NCI-H748 (cell line): ENCODE measurements at regions not wholly inside any gene's neighbourhood (a gene's known extent, or its start where the extent isn't known, plus 50 kb on each side); places are given as distances from the start of the nearest gene placed in this dataset.

Source experiments
- DNase-seq: peaks from one replicate; lab custom pipeline; 2025; ENCODE audit not compliant: unreplicated experiment; lab: John Stamatoyannopoulos, UW

DNA sequence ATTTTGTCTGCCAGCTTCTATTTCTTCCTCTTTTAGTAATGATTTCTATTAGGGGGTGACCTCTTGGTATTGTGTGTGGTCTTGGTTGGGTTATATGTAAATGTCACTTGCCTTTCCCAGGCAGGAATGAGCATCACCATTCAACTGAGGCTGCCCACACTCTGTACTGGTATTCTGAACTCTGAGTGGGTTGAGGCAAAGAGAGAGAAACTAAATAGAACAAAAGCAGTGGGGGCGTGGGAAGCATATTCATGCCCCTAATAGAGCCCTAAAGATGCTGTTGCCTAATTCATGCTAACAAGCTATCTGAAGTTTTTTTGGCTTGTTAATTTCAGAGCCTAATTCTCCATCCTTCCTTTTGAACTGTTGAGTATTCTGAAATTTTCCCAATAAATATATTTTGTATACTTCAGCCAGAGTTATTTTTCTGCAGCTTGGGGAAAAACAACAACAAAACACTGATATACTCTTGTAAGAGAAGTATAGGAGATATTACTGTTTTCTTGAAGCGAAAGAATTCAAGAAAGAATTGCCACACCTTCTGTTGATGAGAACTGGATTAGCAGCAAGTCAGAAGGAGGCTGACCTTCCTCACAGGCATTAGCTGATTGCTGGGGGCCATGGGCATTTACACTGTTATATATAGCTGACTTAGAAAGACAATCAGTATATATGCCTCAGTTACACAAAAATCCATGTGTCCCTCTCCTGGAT, 315.8 kb upstream of the KLF12 start:
- DNase-seq, result no peak

DNA sequence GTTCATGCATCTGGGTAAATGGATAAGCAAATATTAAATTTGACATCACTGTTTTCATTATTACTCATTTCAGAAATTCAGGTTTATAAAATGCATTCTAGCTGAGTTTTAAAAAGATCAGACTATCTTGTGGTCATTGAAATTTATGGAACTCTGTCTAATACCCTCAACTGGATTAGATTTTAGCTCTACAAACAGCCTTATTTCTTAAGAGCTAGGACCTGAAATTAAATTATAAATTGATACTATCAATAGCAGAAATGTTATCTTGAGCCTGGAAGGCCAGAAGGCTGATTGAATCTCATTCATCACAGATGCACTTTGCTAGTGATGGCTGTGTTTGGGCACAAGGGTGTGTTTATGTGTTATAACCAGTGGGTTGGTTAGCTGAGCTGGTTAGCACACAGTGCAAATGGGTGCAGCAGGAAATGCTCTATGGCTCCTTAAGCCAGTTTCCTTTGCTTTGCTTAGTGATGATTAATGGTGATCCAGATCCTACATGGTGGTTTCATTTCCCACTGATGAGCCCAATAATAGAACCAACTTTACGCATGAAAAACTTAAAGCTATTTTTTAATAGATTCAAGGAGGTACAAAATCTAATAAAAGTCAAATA, 310.8 kb upstream of the KLF12 start:
- no peak for DNase-seq

DNA sequence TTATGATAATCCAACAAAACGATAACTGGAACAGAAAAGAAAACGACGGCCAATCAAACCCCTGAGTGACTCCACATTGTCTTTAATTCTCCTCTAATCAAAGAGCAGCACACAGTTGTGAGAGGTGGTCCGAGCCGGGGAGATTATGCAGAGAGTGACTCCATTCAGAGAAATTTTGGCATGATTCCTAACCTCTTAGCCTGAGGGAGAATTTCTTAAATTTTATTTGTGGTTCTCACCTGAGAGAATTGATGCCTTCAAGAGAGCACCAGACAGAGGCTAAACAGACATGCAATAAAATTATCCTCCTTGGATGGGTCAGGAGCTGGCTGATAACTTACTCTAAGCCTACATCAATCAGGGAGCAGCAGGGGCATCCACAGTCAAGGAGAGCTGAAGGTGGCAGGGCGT, 310.0 kb upstream of the KLF12 start:
- DNase-seq, result no peak

DNA sequence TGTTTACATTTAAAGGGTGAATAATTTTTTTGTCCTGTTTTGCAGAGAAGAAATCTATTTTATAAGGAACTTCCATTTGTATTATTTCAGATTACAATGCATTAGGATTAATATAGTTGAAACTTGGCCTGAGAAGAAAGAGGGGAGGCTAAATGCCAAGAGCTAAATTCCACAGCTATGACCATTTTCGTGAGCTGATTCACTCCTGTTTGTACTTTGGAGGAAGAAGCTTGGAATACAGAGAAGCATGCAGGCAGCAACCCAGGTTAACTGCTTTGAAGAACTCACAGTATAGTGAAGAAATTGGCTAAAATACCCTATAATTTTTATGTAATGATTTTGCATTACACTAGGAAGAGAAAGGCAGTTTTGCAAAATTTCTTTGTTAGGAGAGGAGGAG, 309.4 kb upstream of the KLF12 start:
- DNase-seq, result no peak

DNA sequence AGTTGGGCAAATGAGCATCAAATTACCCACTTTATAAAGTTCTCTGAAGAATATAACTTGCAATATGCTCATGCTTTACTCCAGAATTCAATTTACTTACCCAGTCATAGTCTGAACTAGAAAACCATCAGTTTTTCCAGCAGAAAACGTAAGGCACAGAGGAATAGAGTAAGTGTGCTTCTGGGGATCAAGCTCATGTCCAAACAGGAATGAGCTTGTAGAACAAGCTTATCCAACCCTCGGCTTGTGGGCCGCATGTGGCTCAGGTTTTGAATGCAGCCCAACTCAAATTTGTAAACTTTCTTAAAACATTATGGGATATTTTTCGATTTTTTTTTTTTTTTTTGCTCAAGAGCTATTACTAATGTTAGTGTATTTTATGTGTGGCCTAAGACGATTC, 308.5 kb upstream of the KLF12 start:
- no peak for DNase-seq

DNA sequence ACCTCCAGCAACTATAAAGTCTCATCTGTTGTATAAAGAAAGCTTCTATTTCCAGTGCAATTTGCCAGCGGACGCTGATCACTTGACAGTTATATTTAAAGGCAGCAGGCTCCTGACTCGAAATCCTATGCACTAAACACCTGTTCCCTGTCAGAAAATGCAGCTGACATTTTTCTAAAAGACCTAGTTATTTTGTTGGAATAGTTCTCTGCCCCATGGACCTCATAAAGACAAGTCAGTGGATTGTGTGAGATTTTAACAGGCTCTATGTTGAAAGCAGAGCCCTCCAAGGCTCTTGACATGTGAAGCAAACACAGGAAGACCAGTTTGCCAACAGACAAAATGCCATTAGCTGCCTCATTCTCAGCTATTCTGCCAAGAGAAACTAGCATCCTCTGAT, 304.7 kb upstream of the KLF12 start:
- no peak for DNase-seq

DNA sequence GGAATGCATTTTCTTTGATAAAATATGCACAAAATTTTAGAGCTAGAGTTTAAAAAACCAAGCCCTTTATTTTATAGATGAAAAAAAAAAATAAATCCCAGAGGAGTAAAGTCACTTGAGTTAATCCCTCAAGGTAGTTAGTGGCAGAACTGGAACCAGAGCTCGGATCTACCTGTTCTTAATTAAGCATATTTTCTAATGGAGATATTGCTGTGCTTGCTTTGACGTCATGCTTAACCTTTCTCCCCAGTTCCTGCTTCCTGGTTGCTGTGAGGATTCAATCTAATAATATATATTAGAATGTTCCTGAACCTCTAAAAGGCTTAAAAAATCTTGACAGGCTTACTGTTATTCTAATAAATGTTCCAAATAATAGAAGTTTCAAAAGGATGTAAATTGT, 300.6 kb upstream of the KLF12 start:
- no peak for DNase-seq

DNA sequence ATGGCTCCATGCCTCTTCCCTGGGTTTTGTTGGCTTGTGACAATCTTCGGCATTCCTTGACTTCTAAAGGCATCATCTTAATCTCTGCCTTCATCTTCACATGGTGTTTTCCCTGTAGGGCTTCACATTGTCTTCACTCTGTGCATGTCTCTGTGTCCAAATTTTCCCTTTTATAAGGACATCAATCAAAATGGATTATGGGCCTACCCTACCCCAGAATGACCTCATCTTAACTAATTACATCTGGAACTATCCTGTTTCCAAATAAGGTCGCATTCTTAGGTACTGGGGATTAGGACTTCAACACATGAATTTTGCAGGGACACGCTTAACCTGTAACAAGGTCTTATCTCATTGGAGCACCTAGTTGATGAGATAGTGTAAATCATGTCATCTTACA, 290.3 kb upstream of the KLF12 start:
- no peak for DNase-seq

DNA sequence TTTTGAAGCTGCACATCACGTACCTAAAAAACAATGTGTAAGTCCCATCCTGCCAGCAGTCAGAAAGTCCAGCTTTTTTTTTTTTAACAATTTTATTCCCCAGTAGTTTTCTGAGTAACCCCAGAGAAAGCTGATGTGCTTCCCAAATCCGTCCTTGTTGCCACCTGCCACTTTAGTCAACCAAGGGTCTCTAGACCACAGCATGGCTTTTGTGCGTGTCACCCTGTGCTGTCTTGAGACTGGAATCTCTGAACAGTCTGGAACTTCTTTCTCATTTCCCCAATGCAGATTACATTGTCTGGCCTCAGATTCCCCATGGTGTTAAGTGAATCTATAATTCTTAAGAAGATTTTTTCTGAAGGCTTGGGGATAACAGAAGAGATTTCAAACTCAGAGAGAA, 289.2 kb upstream of the KLF12 start:
- DNase-seq, result no peak

DNA sequence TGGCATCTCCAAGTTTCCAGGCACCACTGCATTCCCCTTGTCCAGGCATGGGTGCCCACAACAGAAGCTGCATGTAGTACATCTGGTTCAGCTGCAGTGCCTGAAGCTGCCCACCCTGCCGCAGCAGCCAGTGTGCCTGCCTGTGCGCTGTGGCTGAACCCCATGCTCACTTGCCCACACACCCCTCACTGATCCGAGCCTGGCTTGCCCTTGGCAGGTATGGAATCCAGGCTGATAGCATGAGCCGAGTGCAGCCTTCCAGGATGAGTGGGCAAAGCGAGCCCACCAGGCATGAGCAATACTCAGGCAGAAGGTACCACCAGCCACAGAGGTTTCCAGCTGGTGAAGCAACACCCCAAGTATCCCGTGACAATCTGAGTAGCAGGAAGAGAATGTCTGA, 280.3 kb upstream of the KLF12 start:
- DNase-seq, result no peak

DNA sequence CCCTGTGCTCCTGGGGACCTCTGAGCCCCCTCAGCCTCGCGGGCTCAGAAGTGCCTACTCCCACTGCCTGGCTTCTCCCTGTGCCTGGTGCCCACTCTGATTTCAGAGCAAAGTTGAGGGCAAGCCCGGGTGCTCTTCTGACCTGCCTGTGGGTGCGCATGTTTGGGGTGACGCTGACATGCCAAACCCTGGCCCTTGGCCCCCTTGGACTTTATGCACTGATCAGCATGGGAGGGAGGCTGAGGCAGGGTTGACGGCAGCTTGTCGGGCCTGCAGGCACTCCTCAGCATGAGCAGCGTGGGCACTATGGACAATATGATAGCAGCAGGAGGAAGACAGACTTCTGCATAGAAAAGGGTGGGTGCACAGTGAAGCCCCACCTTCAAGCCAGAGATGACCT, 279.3 kb upstream of the KLF12 start:
- no peak for DNase-seq

DNA sequence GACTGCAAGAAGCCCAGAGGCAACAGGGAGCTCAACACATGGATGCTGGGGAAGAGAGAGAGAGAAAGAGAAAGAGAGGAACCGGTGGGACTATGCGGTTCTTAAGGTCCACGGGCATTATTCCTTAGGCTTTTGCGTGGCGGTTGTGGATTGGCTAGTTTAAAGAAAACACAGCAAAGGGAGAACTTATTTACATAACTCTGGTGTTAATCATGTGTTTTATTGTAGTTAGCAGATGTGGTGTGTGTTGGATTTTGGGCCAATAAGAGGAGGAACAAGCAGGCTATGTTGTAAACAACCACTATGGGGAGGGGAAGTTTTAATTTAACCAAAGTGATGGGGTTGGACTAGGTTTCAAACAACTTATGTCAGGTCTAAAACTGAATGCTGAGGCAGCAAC, 275.3 kb upstream of the KLF12 start:
- no peak for DNase-seq

DNA sequence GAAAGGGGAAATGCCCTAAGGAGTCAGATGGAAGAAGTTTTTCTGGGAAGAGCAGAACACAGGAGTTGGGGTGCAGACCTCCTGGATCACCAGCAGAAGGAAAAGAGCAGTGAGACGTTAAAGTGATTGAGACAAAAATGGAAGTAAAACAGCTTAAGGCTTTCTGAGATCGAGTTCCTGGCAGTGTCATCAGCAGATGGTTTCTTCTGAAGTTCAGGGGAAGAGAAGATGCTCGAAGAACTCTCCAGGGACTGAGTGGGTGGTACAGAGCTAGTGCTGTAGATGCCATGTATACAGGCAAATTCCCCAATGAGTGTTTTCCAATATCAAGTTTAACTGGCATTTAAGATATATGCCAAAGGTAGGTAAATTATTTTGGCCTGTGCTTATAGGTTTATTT, 272.2 kb upstream of the KLF12 start:
- no peak for DNase-seq

DNA sequence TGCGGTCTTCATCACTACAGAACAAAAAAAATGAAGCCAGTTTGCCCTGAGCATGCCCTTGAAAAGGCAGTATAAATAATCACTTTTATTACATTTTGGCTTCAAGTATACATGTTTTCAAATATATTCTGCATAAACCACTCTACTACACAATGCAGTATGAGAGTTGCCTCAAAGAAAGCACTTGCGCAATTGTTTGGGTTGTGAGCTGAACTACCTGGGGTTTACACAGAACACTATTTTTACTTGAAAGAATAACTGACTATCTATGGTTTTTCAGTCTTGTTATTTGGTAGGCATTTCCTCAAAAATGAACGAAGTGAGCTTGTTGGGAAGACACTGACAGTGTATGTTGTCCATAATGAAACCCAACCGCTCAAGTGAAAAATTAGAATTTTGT, 264.4 kb upstream of the KLF12 start:
- no peak for DNase-seq

DNA sequence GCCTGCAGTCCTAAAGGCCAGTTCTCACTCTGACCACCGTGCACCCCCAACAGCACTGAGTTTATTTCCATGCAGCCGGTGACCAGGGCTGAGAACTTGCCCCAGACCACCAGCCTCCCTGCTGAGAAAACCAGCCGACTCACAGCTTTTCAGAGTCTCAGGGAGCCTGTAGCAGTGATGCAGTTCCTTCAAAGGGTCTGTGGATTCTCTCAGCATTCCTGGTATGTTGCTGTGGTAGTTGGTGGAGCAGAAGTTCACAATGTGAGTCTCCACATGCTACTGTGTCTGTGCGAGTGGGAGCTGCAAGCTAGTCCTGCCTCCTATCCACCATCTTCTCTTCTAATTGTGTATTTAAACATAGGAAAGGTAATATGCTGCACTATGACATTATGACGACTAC, 254.9 kb upstream of the KLF12 start:
- DNase-seq, result no peak

DNA sequence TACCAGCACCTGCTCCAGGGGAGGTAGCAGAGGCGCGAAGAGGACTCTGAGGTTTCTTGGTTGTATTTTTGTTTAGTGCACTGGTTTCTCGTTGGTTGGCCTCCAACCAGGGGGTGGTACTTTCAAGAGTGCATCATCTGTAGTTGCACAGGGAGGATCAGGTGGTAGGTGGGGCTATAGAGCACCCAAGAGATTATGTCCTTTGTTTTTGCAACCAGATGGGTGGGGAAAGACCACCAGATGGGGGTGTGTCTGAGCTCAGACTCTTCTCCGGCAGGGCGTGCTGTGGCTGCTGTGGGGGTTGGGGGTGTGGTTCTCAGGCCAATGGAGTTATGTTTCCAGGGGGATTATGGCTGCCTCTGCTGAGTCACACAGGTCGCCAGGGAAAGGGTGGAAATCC, 254.4 kb upstream of the KLF12 start:
- no peak for DNase-seq

DNA sequence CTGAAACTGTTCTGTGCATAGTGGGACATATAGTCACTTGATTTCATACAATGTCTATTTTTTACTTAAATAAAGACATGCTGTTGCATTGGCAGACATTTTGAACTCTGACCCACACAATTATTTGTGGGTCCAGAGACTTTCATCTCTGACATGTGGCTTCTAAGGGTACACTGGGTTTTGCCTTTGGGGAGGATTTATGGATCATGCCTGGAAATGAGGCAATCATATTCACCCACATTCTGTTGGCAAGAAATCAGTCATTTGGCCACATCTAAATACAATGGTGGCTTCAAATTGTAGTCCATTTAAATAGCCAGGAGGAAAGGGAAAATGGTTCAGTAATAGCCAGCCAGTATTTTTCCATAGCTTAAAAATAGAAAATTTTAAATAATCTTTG, 238.3 kb upstream of the KLF12 start:
- DNase-seq, result no peak

DNA sequence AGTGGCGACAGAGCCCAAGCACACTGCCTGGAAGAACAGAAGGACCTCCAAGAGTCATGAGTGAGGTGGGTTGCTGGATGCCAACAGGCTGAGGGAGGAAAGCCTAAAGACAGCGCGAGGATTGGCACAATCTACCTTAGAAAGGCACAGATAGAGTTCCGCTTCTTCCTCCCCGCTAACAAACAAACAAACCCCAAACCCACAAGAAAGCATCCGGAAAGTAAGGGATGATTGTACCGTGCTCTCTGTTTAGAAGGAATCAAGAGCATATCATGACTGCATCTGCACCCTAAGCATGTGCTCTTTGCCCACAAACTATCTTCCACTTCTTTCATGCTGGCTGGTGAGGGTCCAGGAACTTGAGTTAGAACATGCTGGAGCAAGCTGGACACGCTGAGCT, 233.0 kb upstream of the KLF12 start:
- DNase-seq, result no peak

DNA sequence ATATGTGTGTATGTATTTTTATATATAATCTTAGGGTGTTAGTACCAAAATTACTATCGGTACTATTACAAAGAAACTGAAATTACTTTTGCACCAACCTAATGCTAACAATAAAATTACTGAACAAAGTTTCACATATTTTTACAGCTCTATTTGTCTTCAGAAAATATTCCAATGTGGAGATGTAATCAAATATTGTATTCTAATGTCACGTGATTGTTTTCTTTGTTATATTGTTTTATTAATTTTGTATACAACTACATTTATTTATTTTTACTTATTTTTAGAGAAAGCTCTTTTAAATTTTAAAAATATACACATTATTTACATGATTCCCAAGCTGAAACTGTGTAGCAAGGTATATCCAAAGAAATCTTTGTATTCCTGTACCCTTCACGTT, 227.1 kb upstream of the KLF12 start:
- DNase-seq, result no peak

DNA sequence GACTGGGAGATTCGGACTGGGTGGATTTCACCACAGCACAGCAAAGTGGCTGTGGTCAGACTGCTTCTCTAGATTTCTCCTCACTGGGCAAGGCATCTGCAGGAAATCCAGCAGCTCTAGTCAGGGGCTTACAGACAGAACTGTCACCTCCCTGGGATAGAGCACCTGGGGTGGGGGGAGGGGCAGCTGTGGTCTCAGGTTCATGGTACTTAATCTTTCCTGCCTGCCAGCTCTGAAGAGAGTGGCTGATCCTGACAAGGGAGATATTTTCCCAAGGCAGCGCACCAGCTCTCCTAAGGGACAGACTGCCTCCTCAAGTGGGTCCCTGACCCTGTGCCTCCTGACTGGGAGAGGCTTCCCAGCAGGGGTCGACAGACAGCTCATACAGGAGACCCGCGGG, 212.8 kb upstream of the KLF12 start:
- DNase-seq, result no peak

DNA sequence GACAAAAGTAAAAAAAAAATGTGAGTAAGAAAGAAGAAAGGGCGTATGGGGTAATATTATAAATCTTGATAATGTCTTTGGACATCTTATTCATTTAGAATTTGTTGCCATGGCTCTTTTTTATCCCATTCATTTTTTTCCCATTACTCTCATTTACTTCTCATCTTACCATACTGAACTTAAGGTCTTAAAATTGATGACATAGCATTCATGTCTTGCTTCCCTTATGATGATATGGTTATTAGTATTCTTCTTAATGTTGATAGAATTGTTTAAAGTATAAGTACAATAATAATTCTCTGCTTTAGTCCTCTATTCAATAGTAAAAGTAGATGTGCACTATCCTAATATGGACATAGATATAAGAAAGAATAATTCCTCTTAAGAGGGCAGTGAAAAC, 204.1 kb upstream of the KLF12 start:
- no peak for DNase-seq

DNA sequence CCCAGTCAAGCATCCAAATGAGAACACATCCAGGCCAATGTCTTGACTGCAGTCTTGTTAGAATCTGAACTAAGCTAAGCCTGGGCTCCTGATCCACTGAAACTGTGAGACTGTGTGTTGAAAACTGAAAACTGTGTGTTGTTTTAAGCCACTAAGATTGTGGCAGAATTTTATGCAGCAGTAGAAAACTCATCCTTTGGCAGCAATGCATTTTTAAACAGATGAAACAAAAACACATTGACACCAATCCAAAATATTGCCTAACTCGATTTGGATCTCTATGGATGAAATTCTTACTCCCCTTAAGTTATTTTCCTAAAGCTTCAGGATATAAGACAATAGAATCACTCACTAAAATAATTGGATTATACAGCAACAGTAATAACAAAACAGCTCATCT, 202.3 kb upstream of the KLF12 start:
- no peak for DNase-seq

DNA sequence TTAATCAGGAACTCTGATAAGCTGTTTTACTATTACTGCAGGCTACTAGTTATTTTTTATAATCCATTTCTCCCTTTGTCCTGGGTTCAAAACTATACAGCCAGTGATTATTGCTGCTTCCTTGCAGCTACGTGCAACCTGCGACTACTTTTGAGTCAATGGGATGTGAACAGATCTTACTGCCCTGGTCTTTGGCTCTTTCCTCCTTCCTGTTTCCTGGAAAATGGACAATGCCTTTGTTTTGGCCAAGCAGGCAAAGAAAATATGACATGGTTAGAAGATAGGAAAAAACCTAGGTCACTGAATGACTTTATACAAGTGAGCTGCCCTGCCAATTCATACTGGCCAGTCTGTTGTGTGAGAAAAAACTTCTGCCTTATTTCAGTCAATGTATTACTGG, 201.2 kb upstream of the KLF12 start:
- no peak for DNase-seq
